Neural cell (in vitro differentiated cells): ENCODE measurements at regions not wholly inside any gene's neighbourhood (a gene's known extent, or its start where the extent isn't known, plus 50 kb on each side); places are given as distances from the start of the nearest gene placed in this dataset.

Experiments used
- CTCF ChIP-seq: fragments of 450-650 bp; IDR thresholded peaks from 2 replicates; pipeline ENCODE4 v1.5.1; 2014; ENCODE audit warnings: antibody characterized with exemption, mild to moderate bottlenecking, moderate library complexity; ENCODE audit not compliant: poor library complexity, severe bottlenecking
- EP300 ChIP-seq: fragments of 450-650 bp; conservative IDR thresholded peaks from 2 replicates; pipeline ENCODE4 v1.6.1; 2014; ENCODE audit warnings: antibody characterized with exemption, mild to moderate bottlenecking, moderate library complexity; ENCODE audit not compliant: poor library complexity, severe bottlenecking
- EZH2 ChIP-seq: fragments of 200-600, 300-800 bp; shearing (Covaris generic), sonication (generic); IDR thresholded peaks from 2 replicates; pipeline ENCODE4 v1.6.1; 2014; ENCODE audit warnings: antibody characterized with exemption, low read length, borderline replicate concordance, mild to moderate bottlenecking; ENCODE audit not compliant: insufficient read depth, poor library complexity, severe bottlenecking
- MXI1 ChIP-seq: fragments of 450-650 bp; conservative IDR thresholded peaks from 2 replicates; pipeline ENCODE4 v1.6.1; 2014; ENCODE audit warnings: antibody characterized with exemption, mild to moderate bottlenecking; ENCODE audit not compliant: poor library complexity, severe bottlenecking
- POLR2AphosphoS5 ChIP-seq: IDR thresholded peaks from 2 replicates; pipeline ENCODE4 v1.6.1; 2012
- RAD21 ChIP-seq: fragments of 450-650 bp; conservative IDR thresholded peaks from 2 replicates; pipeline ENCODE4 v1.6.1; 2014; ENCODE audit warnings: antibody characterized with exemption, mild to moderate bottlenecking, moderate library complexity
- SMC3 ChIP-seq: fragments of 450-650 bp; conservative IDR thresholded peaks from 2 replicates; pipeline ENCODE4 v1.6.1; 2014; ENCODE audit warnings: antibody characterized with exemption, mild to moderate bottlenecking, moderate library complexity; ENCODE audit not compliant: poor library complexity
- TF ChIP-seq, protein P1 (sequence below): IDR thresholded peaks from 2 replicates; pipeline ENCODE4 v1.6.1; 2012; ENCODE audit warnings: borderline replicate concordance

- TF ChIP-seq SMC3 (no peak), CTCF (no peak), EP300 (no peak), RAD21 (no peak), POLR2AphosphoS5 (no peak), EZH2 (no peak), MXI1 (no peak)
- TF ChIP-seq, protein P1, sequence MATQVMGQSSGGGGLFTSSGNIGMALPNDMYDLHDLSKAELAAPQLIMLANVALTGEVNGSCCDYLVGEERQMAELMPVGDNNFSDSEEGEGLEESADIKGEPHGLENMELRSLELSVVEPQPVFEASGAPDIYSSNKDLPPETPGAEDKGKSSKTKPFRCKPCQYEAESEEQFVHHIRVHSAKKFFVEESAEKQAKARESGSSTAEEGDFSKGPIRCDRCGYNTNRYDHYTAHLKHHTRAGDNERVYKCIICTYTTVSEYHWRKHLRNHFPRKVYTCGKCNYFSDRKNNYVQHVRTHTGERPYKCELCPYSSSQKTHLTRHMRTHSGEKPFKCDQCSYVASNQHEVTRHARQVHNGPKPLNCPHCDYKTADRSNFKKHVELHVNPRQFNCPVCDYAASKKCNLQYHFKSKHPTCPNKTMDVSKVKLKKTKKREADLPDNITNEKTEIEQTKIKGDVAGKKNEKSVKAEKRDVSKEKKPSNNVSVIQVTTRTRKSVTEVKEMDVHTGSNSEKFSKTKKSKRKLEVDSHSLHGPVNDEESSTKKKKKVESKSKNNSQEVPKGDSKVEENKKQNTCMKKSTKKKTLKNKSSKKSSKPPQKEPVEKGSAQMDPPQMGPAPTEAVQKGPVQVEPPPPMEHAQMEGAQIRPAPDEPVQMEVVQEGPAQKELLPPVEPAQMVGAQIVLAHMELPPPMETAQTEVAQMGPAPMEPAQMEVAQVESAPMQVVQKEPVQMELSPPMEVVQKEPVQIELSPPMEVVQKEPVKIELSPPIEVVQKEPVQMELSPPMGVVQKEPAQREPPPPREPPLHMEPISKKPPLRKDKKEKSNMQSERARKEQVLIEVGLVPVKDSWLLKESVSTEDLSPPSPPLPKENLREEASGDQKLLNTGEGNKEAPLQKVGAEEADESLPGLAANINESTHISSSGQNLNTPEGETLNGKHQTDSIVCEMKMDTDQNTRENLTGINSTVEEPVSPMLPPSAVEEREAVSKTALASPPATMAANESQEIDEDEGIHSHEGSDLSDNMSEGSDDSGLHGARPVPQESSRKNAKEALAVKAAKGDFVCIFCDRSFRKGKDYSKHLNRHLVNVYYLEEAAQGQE: no peak
Observed at GRCh38 chr5:1728846-1729245, 70.8 kb downstream of the MRPL36 start.
